ENCODE measurements at regions not wholly inside any gene's neighbourhood (a gene's known extent, or its start where the extent isn't known, plus 50 kb on each side); places are given as distances from the start of the nearest gene placed in this dataset.

DNA sequence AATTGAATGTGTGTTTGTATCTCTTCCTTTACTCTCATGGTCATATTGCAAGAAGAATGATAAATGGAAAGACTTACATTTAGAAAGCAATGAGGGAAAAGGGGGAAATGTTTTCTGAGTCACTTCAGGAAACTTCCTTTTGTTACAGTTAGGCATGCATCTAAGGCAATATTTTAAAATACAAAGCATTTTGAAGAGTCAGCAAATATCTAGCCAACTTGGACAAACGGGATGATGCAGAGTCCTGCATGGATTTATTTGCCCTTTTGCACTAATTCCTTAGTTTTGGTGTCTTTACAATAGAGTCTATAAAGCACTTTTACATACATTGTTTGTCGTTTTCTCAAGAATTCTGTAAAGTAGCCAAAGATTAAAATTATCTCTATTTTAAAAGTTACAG is 286.2 kb upstream of the UBE2E2 start:
- Mint-ChIP-seq H3K27me3 (no peaks in the 10 kb centered on the region), H3K4me1 (no peaks in the 10 kb centered on the region), H3K9me3 (no peaks in the 10 kb centered on the region), H3K36me3 (ENCODE audit: low read depth) (no peaks in the 10 kb centered on the region), H3K27ac (no peak overlapping the region), H3K4me3 (no peak overlapping the region)
- no peak for DNase-seq
- CTCF ChIA-PET, result no interaction called here
- POLR2A ChIA-PET, result no interaction called here

DNA sequence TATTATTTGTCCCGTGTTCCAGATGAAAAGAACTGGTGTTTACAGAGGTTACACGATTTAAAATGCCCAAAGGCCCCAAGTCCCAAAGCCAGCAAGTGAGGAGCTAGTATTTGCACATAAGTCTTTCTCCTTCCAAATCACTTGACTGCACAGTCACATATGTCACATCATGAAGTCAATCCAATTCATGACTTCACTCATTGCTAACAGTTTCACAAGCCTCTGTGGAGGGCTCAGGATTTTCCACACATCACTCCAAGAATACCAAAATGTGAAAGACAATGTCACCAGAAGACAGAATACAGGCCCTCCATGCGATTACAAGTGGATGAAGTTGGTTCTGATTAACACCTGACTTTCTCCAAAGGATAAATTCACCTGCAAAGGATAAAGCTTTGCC is 283.1 kb upstream of the UBE2E2 start:
- no peak overlapping the region for H3K4me3 Mint-ChIP-seq
- no peak overlapping the region for H3K27ac Mint-ChIP-seq
- ChIA-PET POLR2A (no interaction called here), CTCF (no interaction called here)
- H3K27me3 Mint-ChIP-seq, result no peaks in the 10 kb centered on the region
- H3K4me1 Mint-ChIP-seq, result no peaks in the 10 kb centered on the region
- no peaks in the 10 kb centered on the region for H3K9me3 Mint-ChIP-seq
- H3K36me3 Mint-ChIP-seq (ENCODE audit: low read depth), result no peaks in the 10 kb centered on the region
- DNase-seq, result no peak

DNA sequence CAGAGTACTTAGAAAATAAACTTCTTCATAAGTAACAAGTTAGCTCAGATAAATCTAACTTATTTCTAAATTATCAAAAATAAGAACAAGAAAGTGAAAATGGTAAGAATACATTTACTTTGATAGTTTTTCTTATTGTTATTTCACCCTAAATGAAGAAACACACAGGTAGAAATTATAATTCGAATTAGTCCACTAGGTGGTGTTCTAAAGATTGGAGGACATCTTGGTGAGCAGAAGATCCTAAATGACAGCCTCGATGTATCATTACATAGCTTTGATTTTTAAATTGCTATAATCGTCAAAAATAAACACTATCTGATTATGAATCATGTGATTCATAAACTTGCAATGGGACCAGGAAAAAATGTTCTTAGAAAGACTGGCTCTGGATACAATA is 280.8 kb upstream of the UBE2E2 start:
- DNase-seq, result no peak
- Mint-ChIP-seq H3K27ac (no peak overlapping the region), H3K4me3 (no peak overlapping the region), H3K27me3 (no peaks in the 10 kb centered on the region), H3K4me1 (no peaks in the 10 kb centered on the region), H3K36me3 (ENCODE audit: low read depth) (no peaks in the 10 kb centered on the region), H3K9me3 (no peaks in the 10 kb centered on the region)
- ChIA-PET CTCF (no interaction called here), POLR2A (no interaction called here)

DNA sequence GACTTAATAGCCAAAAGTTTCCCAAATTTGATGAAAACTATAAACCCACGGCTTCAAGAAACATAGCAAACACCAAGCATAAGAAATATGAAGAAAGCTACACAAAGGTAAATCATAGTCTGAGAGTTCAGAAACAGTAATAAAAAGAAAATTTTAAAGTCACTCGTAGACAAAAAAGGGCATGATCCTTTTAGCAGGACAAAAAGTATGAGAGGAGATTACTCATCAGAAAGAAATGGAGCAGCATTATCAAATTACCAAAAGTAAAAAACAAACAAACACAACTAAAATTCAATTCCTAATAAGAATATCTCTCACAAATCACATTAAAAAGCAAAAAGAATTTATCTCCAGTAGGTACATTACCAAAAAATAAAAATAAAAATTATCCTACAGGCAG is 279.4 kb upstream of the UBE2E2 start:
- Mint-ChIP-seq H3K4me3 (no peak overlapping the region), H3K27me3 (no peaks in the 10 kb centered on the region), H3K4me1 (no peaks in the 10 kb centered on the region), H3K36me3 (ENCODE audit: low read depth) (no peaks in the 10 kb centered on the region), H3K9me3 (no peaks in the 10 kb centered on the region), H3K27ac (no peak overlapping the region)
- CTCF ChIA-PET, result no interaction called here
- POLR2A ChIA-PET, result no interaction called here
- no peak for DNase-seq

DNA sequence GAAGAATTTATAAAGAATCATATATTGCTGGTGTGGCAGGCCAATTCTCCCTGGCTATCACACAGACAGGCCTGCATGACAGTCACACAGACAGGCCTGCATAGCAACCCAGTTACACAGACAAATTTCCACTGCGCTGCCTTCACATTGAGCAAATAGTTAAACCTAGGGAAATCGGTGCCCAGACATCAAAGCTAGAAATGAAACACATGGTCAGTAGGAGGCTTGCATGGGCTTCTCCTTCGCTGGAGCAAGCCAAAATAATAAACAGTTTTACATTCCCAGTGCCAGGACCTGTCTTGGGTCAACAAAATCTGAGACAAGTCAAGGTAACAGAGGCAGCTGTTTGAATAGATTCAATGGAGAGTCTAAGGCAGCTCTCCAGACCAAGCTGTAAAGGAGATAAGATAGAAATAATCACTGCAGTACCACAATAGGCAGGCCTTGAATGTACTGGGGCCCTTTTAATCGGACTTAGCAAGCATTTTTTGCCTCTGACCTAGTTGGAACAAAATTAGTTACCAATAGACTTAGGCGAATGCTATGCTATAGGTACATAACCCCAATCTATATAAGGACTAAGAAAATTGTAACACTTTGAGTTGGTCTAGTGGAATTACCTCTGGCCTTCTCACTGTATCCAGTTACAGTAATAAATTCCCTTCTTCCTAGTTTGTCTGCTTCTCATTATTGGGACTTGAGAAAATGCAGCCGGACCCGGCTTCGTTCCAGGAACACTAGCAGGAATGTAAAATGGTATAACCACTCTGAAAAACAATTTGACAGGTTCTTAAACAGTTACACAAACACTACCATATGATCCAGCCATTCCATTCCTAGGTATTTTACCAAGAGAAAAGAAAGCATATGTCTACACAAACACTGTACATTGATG is 274.7 kb upstream of the UBE2E2 start:
- Mint-ChIP-seq H3K27ac (no peak overlapping the region), H3K9me3 (no peaks in the 10 kb centered on the region), H3K36me3 (ENCODE audit: low read depth) (no peaks in the 10 kb centered on the region), H3K27me3 (no peaks in the 10 kb centered on the region), H3K4me3 (no peak overlapping the region), H3K4me1 (no peaks in the 10 kb centered on the region)
- CTCF ChIA-PET, result no interaction called here
- POLR2A ChIA-PET, result no interaction called here
- DNase-seq, result no peak

DNA sequence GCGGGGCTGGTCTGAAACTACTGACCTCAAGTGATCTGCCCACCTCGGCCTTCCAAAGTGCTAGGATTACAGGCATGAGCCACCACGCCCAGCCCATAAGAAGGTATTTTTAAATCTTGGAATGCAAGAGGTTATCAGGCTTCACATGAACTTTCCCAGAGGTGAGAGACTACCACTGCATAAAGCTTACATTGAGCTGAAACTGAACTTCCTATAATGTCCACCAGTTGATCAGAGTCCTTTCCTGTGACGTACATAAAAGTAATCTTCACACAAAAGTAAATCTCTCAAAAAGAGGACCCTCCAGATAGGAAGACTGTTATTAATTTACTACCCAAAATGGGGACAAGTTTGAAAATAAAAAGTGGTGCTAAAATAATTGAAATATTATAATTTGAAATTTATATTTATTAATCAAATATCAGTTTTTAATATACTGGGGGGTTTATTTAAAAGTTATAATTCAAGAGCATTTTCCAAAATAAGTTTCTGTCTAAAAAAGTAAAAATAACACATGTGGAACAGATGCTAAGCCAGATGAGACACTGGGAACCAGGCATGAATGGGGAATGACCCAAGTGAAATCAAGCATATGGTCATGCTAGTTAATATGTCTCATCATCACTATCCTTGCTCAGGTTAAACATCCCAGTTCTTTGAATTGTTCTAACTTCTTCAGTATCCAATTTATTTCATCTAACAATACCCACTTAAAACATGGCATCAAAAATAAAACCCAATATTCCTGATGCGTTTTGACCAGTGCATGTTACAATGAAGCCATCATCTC is 269.9 kb upstream of the UBE2E2 start:
- H3K4me3 Mint-ChIP-seq, result no peak overlapping the region
- peaks cover 3% of the 10 kb centered on the region for H3K27me3 Mint-ChIP-seq
- H3K27ac Mint-ChIP-seq, result no peak overlapping the region
- no peak for DNase-seq
- H3K4me1 Mint-ChIP-seq, result no peaks in the 10 kb centered on the region
- POLR2A ChIA-PET, result no interaction called here
- H3K9me3 Mint-ChIP-seq, result no peaks in the 10 kb centered on the region
- H3K36me3 Mint-ChIP-seq (ENCODE audit: low read depth), result no peaks in the 10 kb centered on the region
- CTCF ChIA-PET, result no interaction called here

DNA sequence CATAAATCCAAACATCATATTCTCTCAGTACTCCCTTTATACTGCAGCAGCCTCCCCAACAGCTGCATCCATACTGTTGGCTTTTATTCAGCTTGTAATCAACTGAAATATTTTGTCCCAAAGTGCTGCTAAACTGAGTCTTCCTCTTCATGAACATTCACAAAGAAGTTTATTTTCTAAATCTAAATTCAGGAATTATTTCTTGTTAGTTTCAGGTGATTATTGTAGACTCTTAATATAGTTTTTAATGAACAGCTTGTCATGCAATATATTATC is 269.3 kb upstream of the UBE2E2 start:
- CTCF ChIA-PET, result no interaction called here
- H3K27me3 Mint-ChIP-seq, result peaks cover 3% of the 10 kb centered on the region
- DNase-seq, result no peak
- H3K27ac Mint-ChIP-seq, result no peak overlapping the region
- no peaks in the 10 kb centered on the region for H3K36me3 Mint-ChIP-seq (ENCODE audit: low read depth)
- no peaks in the 10 kb centered on the region for H3K4me1 Mint-ChIP-seq
- H3K9me3 Mint-ChIP-seq, result no peaks in the 10 kb centered on the region
- POLR2A ChIA-PET, result no interaction called here
- H3K4me3 Mint-ChIP-seq, result no peak overlapping the region

DNA sequence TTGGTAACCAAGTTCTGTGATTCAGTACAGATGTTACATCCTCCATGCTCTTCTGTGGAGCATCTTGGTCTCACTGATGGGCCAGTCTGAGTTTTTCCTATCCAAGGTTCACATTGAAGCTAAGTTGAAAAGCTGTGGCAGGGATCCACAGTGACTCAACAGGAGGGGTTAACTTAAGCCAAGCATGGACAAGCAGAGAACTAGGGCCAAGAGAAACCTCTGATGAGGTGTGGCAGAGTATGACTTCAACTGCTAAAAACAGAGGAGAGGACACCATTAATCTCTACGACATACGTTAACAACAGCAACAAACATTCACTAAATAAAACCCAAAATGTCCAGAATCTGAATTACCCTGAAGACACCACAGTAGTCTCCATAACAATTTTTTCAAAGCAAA is 268.1 kb upstream of the UBE2E2 start:
- Mint-ChIP-seq H3K9me3 (no peaks in the 10 kb centered on the region), H3K4me3 (no peak overlapping the region), H3K27me3 (peaks cover 3% of the 10 kb centered on the region), H3K27ac (no peak overlapping the region), H3K4me1 (no peaks in the 10 kb centered on the region), H3K36me3 (ENCODE audit: low read depth) (no peaks in the 10 kb centered on the region)
- CTCF ChIA-PET, result no interaction called here
- POLR2A ChIA-PET, result no interaction called here
- no peak for DNase-seq

DNA sequence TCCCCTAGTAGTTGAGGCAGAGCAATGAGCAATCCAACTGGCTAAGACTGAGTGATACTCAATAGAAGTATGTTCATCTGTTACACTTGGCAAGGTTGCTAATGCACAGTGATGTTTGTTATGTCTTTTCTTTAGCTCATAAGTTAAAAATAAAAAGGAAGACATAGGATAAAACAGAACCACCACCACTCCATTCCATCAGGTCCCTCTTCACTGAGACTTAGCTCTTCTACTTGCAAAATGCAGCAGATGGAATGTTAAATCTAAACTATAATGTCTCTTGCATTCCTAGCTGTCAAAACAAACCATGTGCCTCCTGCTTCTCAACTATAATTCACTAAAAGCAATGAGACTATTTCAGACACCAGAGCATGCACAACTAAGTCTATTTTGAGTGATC is 265.6 kb upstream of the UBE2E2 start:
- no peak overlapping the region for H3K4me3 Mint-ChIP-seq
- no peaks in the 10 kb centered on the region for H3K9me3 Mint-ChIP-seq
- no peak for DNase-seq
- no peaks in the 10 kb centered on the region for H3K4me1 Mint-ChIP-seq
- no peak overlapping the region for H3K27ac Mint-ChIP-seq
- peaks cover 3% of the 10 kb centered on the region for H3K27me3 Mint-ChIP-seq
- POLR2A ChIA-PET, result no interaction called here
- CTCF ChIA-PET, result no interaction called here
- no peaks in the 10 kb centered on the region for H3K36me3 Mint-ChIP-seq (ENCODE audit: low read depth)

DNA sequence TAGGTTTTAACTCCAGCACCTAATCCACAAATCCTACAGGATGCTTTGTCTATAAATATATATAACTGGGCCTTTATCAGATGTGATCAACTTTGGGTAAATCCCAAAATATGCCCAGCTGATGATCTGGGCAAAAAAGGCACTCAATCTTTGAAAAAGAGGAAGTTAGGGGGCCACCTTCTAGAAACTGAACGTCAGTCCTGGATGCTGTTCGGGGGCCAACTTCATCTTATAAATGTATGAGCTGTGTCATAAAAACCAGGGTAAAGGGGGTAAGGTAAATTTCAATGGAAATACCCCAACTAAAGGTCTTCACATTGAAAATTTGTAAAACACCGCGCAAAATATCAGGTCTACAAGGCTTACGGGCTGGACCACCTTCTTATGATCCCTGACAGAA is 264.4 kb upstream of the UBE2E2 start:
- ChIA-PET CTCF (no interaction called here), POLR2A (no interaction called here)

DNA sequence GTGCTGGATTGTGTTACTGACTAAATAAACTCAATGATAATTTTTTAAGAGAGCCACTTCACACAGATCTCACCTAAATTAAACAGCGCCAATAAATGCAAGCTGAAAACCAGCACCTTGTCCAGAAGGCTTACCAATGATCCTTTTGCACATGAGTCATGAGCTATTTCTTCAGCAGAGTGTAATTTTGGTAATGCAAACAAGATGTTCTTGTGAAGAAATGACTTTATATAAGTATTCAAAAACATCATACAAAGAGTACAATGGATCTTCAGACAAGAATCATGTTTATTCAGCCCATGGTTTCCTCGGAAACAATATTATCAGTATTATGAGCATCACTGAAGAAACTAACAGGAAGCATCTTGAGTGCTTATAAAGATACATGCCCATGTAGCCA is 263.8 kb upstream of the UBE2E2 start:
- Mint-ChIP-seq H3K9me3 (no peaks in the 10 kb centered on the region), H3K36me3 (ENCODE audit: low read depth) (no peaks in the 10 kb centered on the region), H3K27me3 (peaks cover 3% of the 10 kb centered on the region), H3K4me1 (no peaks in the 10 kb centered on the region), H3K4me3 (no peak overlapping the region), H3K27ac (no peak overlapping the region)
- POLR2A ChIA-PET, result no interaction called here
- DNase-seq, result no peak
- CTCF ChIA-PET, result no interaction called here

More for the DNA sequence above, 264.4 kb upstream of the UBE2E2 start:
- Mint-ChIP-seq H3K27me3 (peaks cover 3% of the 10 kb centered on the region), H3K4me1 (no peaks in the 10 kb centered on the region), H3K9me3 (no peaks in the 10 kb centered on the region), H3K4me3 (no peak overlapping the region), H3K36me3 (ENCODE audit: low read depth) (no peaks in the 10 kb centered on the region), H3K27ac (no peak overlapping the region)
- DNase-seq, result no peak

DNA sequence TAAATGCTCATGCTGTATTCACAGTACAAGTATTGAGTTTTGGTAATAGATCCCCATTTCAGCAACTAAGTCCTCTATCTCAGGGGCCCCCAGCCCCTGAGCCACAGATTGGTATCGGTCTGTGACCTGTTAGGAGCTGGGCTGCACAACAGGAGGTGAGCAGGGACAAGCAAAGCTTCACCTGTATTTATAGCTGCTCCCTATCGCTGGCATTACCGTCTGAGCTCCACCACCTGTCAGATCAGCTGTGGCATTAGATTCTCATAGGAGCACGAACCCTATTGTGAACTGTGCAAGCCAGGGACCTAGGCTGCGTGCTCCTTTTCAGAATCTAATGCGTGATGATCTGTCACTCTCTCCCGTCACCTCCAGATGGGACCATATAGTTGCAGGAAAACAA is 262.8 kb upstream of the UBE2E2 start:
- Mint-ChIP-seq H3K4me3 (no peak overlapping the region), H3K27ac (no peak overlapping the region), H3K4me1 (no peaks in the 10 kb centered on the region), H3K27me3 (peaks cover 3% of the 10 kb centered on the region), H3K9me3 (no peaks in the 10 kb centered on the region), H3K36me3 (ENCODE audit: low read depth) (no peaks in the 10 kb centered on the region)
- CTCF ChIA-PET, result no interaction called here
- POLR2A ChIA-PET, result no interaction called here
- DNase-seq, result no peak

DNA sequence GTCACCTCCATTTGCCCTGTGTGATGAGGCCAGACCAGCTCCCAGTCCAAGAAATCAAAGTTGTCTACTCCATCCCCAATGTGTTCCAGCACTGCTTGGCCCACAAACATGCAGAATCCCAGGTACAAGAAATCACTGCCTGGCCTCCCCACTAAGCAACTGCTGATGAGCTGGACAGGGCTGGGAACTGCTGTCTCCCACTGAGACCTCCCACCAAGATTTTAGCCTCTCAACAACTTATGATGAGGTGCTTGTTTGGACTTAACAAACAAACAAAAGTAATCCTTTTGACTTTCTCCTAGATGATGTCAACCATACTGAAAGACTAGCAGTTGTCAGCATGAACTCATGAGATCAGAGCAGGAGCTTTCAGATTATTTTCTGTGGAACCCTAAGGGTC is 260.1 kb upstream of the UBE2E2 start:
- H3K27me3 Mint-ChIP-seq, result no peaks in the 10 kb centered on the region
- POLR2A ChIA-PET, result no interaction called here
- no peak for DNase-seq
- H3K27ac Mint-ChIP-seq, result no peak overlapping the region
- no peaks in the 10 kb centered on the region for H3K36me3 Mint-ChIP-seq (ENCODE audit: low read depth)
- no peak overlapping the region for H3K4me3 Mint-ChIP-seq
- CTCF ChIA-PET, result no interaction called here
- H3K4me1 Mint-ChIP-seq, result no peaks in the 10 kb centered on the region
- no peaks in the 10 kb centered on the region for H3K9me3 Mint-ChIP-seq

DNA sequence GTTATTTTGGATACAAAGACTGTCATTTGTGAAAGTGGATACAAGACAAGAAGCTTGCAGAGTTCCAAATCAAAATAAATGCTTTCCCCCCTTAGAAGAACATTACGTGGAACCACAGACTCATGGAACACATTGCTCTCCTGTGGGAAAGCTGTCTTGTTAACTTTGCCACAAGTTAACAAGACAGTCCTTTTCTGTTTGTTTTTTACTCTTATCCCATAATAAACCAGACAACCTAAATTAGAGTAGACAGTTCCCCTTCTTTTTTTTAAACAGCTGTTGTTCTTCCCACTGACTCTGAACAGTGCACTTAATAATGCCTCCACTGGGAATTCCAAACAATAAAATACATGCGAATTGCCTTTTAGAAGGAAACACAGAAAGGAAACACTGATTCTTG is 255.3 kb upstream of the UBE2E2 start:
- H3K9me3 Mint-ChIP-seq, result peaks cover under 1% of the 10 kb centered on the region
- no peak for DNase-seq
- no peak overlapping the region for H3K4me3 Mint-ChIP-seq
- POLR2A ChIA-PET, result interaction anchor here (0.7 kb wide), 1 partner anchor 80 kb away, joined by 5 read pairs; no protein-coding TSS in a partner anchor
- H3K36me3 Mint-ChIP-seq (ENCODE audit: low read depth), result no peaks in the 10 kb centered on the region
- H3K4me1 Mint-ChIP-seq, result no peaks in the 10 kb centered on the region
- CTCF ChIA-PET, result no interaction called here
- no peak overlapping the region for H3K27ac Mint-ChIP-seq
- no peaks in the 10 kb centered on the region for H3K27me3 Mint-ChIP-seq

Data from activated CD4-positive, alpha-beta T cell treated with anti-CD3 and anti-CD28 coated beads, Interleukin-2, amount 10 ng/mL, durations not matched to agents 7 days and 5 days (primary cell).